ENCODE measurements at regions not wholly inside any gene's neighbourhood (a gene's known extent, or its start where the extent isn't known, plus 50 kb on each side); places are given as distances from the start of the nearest gene placed in this dataset.

DNA sequence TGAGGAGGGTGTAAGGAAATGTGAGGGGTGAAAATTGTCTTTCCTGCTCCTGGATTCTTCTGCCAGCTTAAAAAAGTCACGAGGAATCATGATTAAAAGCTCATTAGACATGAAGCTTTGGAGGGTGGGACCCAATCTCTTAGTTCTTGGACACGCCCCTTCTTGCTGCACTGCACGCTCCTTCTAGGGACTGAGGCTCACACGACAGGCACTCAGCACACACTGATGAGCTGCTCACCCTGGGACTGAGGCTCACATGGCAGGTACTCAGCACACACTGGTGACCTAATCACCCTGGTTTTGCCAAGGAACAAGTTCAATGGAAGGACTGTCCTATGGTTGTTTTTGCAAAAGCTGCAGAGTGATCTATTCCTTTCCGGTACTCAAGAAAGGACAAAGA, 65.8 kb upstream of the ELMO1 start:
- Histone ChIP-seq H3K4me2 (no peak overlapping the region), H3K27me3 (ENCODE audit: insufficient read depth) (no peaks in the 10 kb centered on the region), H3F3A (replicated peaks; ENCODE audit: low read depth) (no peaks in the 10 kb centered on the region), H3K9me2 (ENCODE audit: insufficient read depth) (peaks cover 5% of the 10 kb centered on the region; the same call in 1 of the 2 replicates), H3K4me3 (no peak overlapping the region), H3K79me2 (replicated peaks; ENCODE audit: insufficient read depth) (no peaks in the 10 kb centered on the region), H2AFZ (no peak overlapping the region), H3K36me3 (ENCODE audit: insufficient read depth) (no peaks in the 10 kb centered on the region), H4K20me1 (replicated peaks; ENCODE audit: insufficient read depth) (no peaks in the 10 kb centered on the region), H3K27ac (ENCODE audit: low read depth) (no peak overlapping the region), H3K4me1 (ENCODE audit: insufficient read depth) (no peaks in the 10 kb centered on the region)
- Mint-ChIP-seq H3K36me3 (ENCODE audit: low read depth) (no peaks in the 10 kb centered on the region), H3K27ac (no peak overlapping the region), H3K9me3 (no peaks in the 10 kb centered on the region), H3K4me3 (no peak overlapping the region), H3K27me3 (ENCODE audit: insufficient read depth, low read depth, poor library complexity) (no peaks in the 10 kb centered on the region), H3K4me1 (no peaks in the 10 kb centered on the region)
- DNase-seq (ENCODE audit: low spot score): no peak
- ATAC-seq: no peak
- TF ChIP-seq NANOG (IDR thresholded peaks at IDR 0.05; ENCODE audit: borderline replicate concordance): no peak
- TF ChIP-seq JUNB (IDR thresholded peaks at IDR 0.05; ENCODE audit: unreplicated experiment): no peak
- TF ChIP-seq CREB1 (CRISPR knock-in tag; IDR thresholded peaks at IDR 0.05; ENCODE audit: low read depth): no peak

DNA sequence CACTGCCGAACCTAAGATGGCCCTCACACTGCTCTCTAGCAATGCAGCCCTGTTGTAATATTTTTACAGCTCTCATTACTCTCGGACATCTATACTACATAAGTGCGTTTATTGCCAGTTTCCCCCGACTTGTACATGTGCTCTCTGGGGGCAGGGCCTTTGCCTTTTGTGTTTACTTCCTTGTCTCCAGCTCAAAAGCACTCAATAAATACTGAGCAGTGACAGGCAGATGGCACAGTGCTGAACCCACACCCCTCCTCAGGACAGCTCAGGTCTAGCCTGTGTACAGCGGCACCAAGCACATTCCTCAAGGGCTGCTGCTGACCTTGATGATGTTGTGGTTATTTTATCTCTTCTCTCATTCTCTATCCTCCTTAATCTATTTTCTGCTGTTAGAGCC, 68.0 kb upstream of the ELMO1 start:
- no peak overlapping the region for H3K4me2 ChIP-seq
- H3K4me3 ChIP-seq: no peak overlapping the region
- no peaks in the 10 kb centered on the region for H3F3A ChIP-seq (replicated peaks; ENCODE audit: low read depth)
- no peaks in the 10 kb centered on the region for H3K36me3 Mint-ChIP-seq (ENCODE audit: low read depth)
- H3K27me3 ChIP-seq (ENCODE audit: insufficient read depth): no peaks in the 10 kb centered on the region
- H3K36me3 ChIP-seq (ENCODE audit: insufficient read depth): no peaks in the 10 kb centered on the region
- no peaks in the 10 kb centered on the region for H3K27me3 Mint-ChIP-seq (ENCODE audit: insufficient read depth, low read depth, poor library complexity)
- no peaks in the 10 kb centered on the region for H3K4me1 Mint-ChIP-seq
- H3K27ac ChIP-seq (ENCODE audit: low read depth): no peak overlapping the region
- ATAC-seq (no peak), DNase-seq (ENCODE audit: low spot score) (no peak)
- no peaks in the 10 kb centered on the region; the same call in 2 of the 3 replicates for H3K9me3 Mint-ChIP-seq
- no peak overlapping the region for H3K27ac Mint-ChIP-seq
- H4K20me1 ChIP-seq (replicated peaks; ENCODE audit: insufficient read depth): no peaks in the 10 kb centered on the region
- H3K4me3 Mint-ChIP-seq: no peak overlapping the region
- H3K9me2 ChIP-seq (ENCODE audit: insufficient read depth): peaks cover 5% of the 10 kb centered on the region; the same call in 1 of the 2 replicates
- TF ChIP-seq, protein P1, sequence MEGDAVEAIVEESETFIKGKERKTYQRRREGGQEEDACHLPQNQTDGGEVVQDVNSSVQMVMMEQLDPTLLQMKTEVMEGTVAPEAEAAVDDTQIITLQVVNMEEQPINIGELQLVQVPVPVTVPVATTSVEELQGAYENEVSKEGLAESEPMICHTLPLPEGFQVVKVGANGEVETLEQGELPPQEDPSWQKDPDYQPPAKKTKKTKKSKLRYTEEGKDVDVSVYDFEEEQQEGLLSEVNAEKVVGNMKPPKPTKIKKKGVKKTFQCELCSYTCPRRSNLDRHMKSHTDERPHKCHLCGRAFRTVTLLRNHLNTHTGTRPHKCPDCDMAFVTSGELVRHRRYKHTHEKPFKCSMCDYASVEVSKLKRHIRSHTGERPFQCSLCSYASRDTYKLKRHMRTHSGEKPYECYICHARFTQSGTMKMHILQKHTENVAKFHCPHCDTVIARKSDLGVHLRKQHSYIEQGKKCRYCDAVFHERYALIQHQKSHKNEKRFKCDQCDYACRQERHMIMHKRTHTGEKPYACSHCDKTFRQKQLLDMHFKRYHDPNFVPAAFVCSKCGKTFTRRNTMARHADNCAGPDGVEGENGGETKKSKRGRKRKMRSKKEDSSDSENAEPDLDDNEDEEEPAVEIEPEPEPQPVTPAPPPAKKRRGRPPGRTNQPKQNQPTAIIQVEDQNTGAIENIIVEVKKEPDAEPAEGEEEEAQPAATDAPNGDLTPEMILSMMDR (conservative IDR thresholded peaks at IDR 0.05; ENCODE audit: low read depth in 2 of 2): no peak
- TF ChIP-seq POLR2AphosphoS5 (IDR thresholded peaks at IDR 0.05; ENCODE audit: low read depth): no peak
- no peak for TF ChIP-seq EZH2 (IDR thresholded peaks at IDR 0.05; ENCODE audit: low read depth, unreplicated experiment)
- TF ChIP-seq NANOG (IDR thresholded peaks at IDR 0.05; ENCODE audit: borderline replicate concordance): no peak
- no peak overlapping the region for H2AFZ ChIP-seq
- H3K4me1 ChIP-seq (ENCODE audit: insufficient read depth): no peaks in the 10 kb centered on the region
- H3K79me2 ChIP-seq (replicated peaks; ENCODE audit: insufficient read depth): no peaks in the 10 kb centered on the region

DNA sequence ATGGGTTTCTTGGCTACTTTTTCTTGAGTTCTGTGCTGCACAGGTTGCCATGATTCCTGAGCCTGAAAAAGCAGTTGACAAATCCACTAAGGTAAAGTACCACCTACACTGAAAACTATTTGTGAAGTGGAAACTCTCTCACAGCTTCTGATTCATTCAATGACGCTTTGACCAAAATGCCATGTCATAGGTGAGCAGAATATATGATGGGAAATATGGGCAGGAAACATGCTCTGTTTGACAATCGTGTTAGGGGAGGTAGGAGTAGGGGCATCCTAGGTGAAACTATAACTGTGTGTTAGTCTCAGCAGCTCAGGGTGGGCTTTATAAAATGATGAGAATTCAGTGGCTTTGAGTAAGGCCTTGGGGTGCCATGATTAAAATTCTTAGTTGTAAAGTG, 69.6 kb upstream of the ELMO1 start:
- H3F3A ChIP-seq (replicated peaks; ENCODE audit: low read depth): no peaks in the 10 kb centered on the region
- TF ChIP-seq ZNF114 (CRISPR knock-in tag; IDR thresholded peaks at IDR 0.05): no peak
- TF ChIP-seq, protein P2, sequence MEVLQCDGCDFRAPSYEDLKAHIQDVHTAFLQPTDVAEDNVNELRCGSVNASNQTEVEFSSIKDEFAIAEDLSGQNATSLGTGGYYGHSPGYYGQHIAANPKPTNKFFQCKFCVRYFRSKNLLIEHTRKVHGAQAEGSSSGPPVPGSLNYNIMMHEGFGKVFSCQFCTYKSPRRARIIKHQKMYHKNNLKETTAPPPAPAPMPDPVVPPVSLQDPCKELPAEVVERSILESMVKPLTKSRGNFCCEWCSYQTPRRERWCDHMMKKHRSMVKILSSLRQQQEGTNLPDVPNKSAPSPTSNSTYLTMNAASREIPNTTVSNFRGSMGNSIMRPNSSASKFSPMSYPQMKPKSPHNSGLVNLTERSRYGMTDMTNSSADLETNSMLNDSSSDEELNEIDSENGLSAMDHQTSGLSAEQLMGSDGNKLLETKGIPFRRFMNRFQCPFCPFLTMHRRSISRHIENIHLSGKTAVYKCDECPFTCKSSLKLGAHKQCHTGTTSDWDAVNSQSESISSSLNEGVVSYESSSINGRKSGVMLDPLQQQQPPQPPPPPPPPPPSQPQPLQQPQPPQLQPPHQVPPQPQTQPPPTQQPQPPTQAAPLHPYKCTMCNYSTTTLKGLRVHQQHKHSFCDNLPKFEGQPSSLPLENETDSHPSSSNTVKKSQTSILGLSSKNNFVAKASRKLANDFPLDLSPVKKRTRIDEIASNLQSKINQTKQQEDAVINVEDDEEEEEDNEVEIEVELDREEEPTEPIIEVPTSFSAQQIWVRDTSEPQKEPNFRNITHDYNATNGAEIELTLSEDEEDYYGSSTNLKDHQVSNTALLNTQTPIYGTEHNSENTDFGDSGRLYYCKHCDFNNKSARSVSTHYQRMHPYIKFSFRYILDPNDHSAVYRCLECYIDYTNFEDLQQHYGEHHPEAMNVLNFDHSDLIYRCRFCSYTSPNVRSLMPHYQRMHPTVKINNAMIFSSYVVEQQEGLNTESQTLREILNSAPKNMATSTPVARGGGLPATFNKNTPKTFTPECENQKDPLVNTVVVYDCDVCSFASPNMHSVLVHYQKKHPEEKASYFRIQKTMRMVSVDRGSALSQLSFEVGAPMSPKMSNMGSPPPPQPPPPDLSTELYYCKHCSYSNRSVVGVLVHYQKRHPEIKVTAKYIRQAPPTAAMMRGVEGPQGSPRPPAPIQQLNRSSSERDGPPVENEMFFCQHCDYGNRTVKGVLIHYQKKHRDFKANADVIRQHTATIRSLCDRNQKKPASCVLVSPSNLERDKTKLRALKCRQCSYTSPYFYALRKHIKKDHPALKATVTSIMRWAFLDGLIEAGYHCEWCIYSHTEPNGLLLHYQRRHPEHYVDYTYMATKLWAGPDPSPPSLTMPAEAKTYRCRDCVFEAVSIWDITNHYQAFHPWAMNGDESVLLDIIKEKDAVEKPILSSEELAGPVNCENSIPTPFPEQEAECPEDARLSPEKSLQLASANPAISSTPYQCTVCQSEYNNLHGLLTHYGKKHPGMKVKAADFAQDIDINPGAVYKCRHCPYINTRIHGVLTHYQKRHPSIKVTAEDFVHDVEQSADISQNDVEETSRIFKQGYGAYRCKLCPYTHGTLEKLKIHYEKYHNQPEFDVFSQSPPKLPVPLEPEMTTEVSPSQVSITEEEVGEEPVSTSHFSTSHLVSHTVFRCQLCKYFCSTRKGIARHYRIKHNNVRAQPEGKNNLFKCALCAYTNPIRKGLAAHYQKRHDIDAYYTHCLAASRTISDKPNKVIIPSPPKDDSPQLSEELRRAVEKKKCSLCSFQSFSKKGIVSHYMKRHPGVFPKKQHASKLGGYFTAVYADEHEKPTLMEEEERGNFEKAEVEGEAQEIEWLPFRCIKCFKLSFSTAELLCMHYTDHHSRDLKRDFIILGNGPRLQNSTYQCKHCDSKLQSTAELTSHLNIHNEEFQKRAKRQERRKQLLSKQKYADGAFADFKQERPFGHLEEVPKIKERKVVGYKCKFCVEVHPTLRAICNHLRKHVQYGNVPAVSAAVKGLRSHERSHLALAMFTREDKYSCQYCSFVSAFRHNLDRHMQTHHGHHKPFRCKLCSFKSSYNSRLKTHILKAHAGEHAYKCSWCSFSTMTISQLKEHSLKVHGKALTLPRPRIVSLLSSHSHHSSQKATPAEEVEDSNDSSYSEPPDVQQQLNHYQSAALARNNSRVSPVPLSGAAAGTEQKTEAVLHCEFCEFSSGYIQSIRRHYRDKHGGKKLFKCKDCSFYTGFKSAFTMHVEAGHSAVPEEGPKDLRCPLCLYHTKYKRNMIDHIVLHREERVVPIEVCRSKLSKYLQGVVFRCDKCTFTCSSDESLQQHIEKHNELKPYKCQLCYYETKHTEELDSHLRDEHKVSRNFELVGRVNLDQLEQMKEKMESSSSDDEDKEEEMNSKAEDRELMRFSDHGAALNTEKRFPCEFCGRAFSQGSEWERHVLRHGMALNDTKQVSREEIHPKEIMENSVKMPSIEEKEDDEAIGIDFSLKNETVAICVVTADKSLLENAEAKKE (CRISPR knock-in tag; IDR thresholded peaks at IDR 0.05): no peak
- no peak for TF ChIP-seq NANOG (IDR thresholded peaks at IDR 0.05; ENCODE audit: borderline replicate concordance)
- no peak for TF ChIP-seq EZH2 (IDR thresholded peaks at IDR 0.05; ENCODE audit: low read depth, unreplicated experiment)

More for the DNA sequence above, 69.6 kb upstream of the ELMO1 start:
- Histone ChIP-seq H2AFZ (no peak overlapping the region), H4K20me1 (replicated peaks; ENCODE audit: insufficient read depth) (no peaks in the 10 kb centered on the region), H3K4me3 (no peak overlapping the region), H3K9me2 (ENCODE audit: insufficient read depth) (peaks cover 5% of the 10 kb centered on the region; the same call in 1 of the 2 replicates), H3K27me3 (ENCODE audit: insufficient read depth) (no peaks in the 10 kb centered on the region), H3K27ac (ENCODE audit: low read depth) (no peak overlapping the region), H3K4me1 (ENCODE audit: insufficient read depth) (no peaks in the 10 kb centered on the region), H3K4me2 (no peak overlapping the region), H3K36me3 (ENCODE audit: insufficient read depth) (no peaks in the 10 kb centered on the region), H3K79me2 (replicated peaks; ENCODE audit: insufficient read depth) (no peaks in the 10 kb centered on the region)
- Mint-ChIP-seq H3K4me1 (no peaks in the 10 kb centered on the region), H3K27ac (no peak overlapping the region), H3K9me3 (no peaks in the 10 kb centered on the region; the same call in 2 of the 3 replicates), H3K27me3 (ENCODE audit: insufficient read depth, low read depth, poor library complexity) (no peaks in the 10 kb centered on the region), H3K4me3 (no peak overlapping the region), H3K36me3 (ENCODE audit: low read depth) (no peaks in the 10 kb centered on the region)
- ATAC-seq (no peak), DNase-seq (ENCODE audit: low spot score) (no peak)
